Endothelial cell of umbilical vein (primary cell): ENCODE measurements at regions not wholly inside any gene's neighbourhood (a gene's known extent, or its start where the extent isn't known, plus 50 kb on each side); places are given as distances from the start of the nearest gene placed in this dataset.

Experiments used
- BruUV-seq: library from RNA; stranded (reverse); fragments of 400-500 nt; replicated peaks from 2 replicates; lab custom pipeline; 2021; lab: Mats Ljungman, UMichigan
- CTCF ChIA-PET: fragments of 300-600, 350-600 bp; sonication (Branson Sonifier 250); formaldehyde crosslinking; loops from one replicate; lab custom pipeline; 2021; ENCODE audit warnings: antibody characterized with exemption, inconsistent platforms; lab: Charles Lee
- POLR2A ChIA-PET: fragments of 300-600, 350-600 bp; sonication (Branson Sonifier 250); formaldehyde crosslinking; loops from one replicate; lab custom pipeline; 2021; ENCODE audit warnings: antibody characterized with exemption, inconsistent platforms; lab: Charles Lee
- DNase-seq: peaks from one replicate; pipeline ENCODE4 v3.0.0-alpha.2; 2011; ENCODE audit warnings: low read depth, low spot score
- FAIRE-seq: peaks from 2 replicates; lab custom pipeline; 2011; peaks lifted over from hg19 to GRCh38; lab: Jason Lieb, UNC
- H2AFZ ChIP-seq: 2 replicates; pipeline ENCODE4 v1.6.0; 2012; ENCODE audit warnings: low read depth, low read length, control low read depth, inconsistent platforms
- H3K27ac ChIP-seq: 2 replicates; pipeline ENCODE4 v1.5.1; 2011; ENCODE audit warnings: low read depth, mild to moderate bottlenecking, control low read depth, low read length, moderate library complexity; ENCODE audit not compliant: insufficient read depth
- H3K27me3 ChIP-seq, 2 experiments: 2 replicates each; pipeline versions ENCODE4 v1.6.0 to v1.6.1; 2011; ENCODE audit warnings: low read length in 2 of 2, mixed read lengths in 1 of 2; ENCODE audit not compliant: control insufficient read depth in 2 of 2, insufficient read depth in 2 of 2
- H3K36me3 ChIP-seq, 2 experiments: 2 replicates in 1 of 2; 3 replicates in 1 of 2; pipeline ENCODE4 v1.5.1; 2011; ENCODE audit warnings: low read length in 2 of 2, mild to moderate bottlenecking in 1 of 2, moderate library complexity in 1 of 2; ENCODE audit not compliant: control insufficient read depth in 2 of 2, insufficient read depth in 2 of 2; ENCODE audit errors: extremely low read depth in 1 of 2
- H3K4me1 ChIP-seq: 3 replicates; pipeline ENCODE4 v1.5.1; 2011; ENCODE audit warnings: mild to moderate bottlenecking, low read length; ENCODE audit not compliant: control insufficient read depth, insufficient read depth; ENCODE audit errors: extremely low read depth
- H3K4me2 ChIP-seq: 2 replicates; pipeline ENCODE4 v1.6.1; 2011; ENCODE audit warnings: low read length, control low read depth, mixed read lengths; ENCODE audit not compliant: insufficient read depth
- H3K4me3 ChIP-seq, 3 experiments: fragments of 200-600 bp in 1 of 3; sonication (generic), shearing (Covaris generic) in 1 of 3; replicated peaks in 1 of 3; 2 replicates each; pipeline ENCODE4 v1.5.1; 2011 to 2016; ENCODE audit warnings: control low read depth in 3 of 3, low read length in 3 of 3, mild to moderate bottlenecking in 2 of 3, inconsistent platforms in 1 of 3, low read depth in 1 of 3, moderate library complexity in 1 of 3; ENCODE audit not compliant: insufficient read depth in 1 of 3
- H3K79me2 ChIP-seq: 2 replicates; pipeline ENCODE4 v1.6.0; 2012; ENCODE audit warnings: low read length, inconsistent platforms; ENCODE audit not compliant: control insufficient read depth, insufficient read depth
- H3K9ac ChIP-seq: replicated peaks from 2 replicates; pipeline ENCODE3; 2011; ENCODE audit warnings: low read length, control low read depth; ENCODE audit not compliant: insufficient read depth; ENCODE audit errors: extremely low read depth
- H3K9me1 ChIP-seq: replicated peaks from 3 replicates; pipeline ENCODE4 v1.6.0; 2011; ENCODE audit warnings: mild to moderate bottlenecking, low read length; ENCODE audit not compliant: control insufficient read depth, insufficient read depth; ENCODE audit errors: extremely low read depth
- H3K9me3 ChIP-seq: replicated peaks from 2 replicates; pipeline ENCODE4 v1.5.1; 2012; ENCODE audit warnings: low read length, inconsistent platforms; ENCODE audit not compliant: control insufficient read depth, insufficient read depth
- H4K20me1 ChIP-seq: replicated peaks from 2 replicates; pipeline ENCODE3; 2011; ENCODE audit warnings: mild to moderate bottlenecking, low read length; ENCODE audit not compliant: control insufficient read depth, insufficient read depth; ENCODE audit errors: extremely low read depth
- EZH2 ChIP-seq: IDR thresholded peaks from 2 replicates; pipeline ENCODE4 v1.6.1; 2012; ENCODE audit warnings: borderline replicate concordance, low read depth, mild to moderate bottlenecking, moderate library complexity, low read length, inconsistent platforms; ENCODE audit not compliant: severe bottlenecking
- FOS ChIP-seq: IDR thresholded peaks from 2 replicates; pipeline ENCODE4 v1.6.1; 2011; ENCODE audit warnings: mild to moderate bottlenecking, low read length, moderate library complexity, borderline replicate concordance; ENCODE audit not compliant: insufficient read depth
- GATA2 ChIP-seq: IDR thresholded peaks from 2 replicates; pipeline ENCODE4 v1.7.0; 2011; ENCODE audit warnings: low read depth, mild to moderate bottlenecking, moderate library complexity, mixed read lengths, low read length; ENCODE audit not compliant: insufficient read length, insufficient read depth
- JUN ChIP-seq: IDR thresholded peaks from 2 replicates; pipeline ENCODE4 v1.6.1; 2011; ENCODE audit warnings: borderline replicate concordance, low read depth; ENCODE audit not compliant: insufficient read length, insufficient read depth
- MAX ChIP-seq: IDR thresholded peaks from 2 replicates; pipeline ENCODE4 v1.6.1; 2011; ENCODE audit not compliant: insufficient read depth, insufficient read length
- POLR2A ChIP-seq: IDR thresholded peaks from 2 replicates; pipeline ENCODE4 v1.6.1; 2012; ENCODE audit warnings: low read depth, mild to moderate bottlenecking, control low read depth, low read length
- POLR2AphosphoS5 ChIP-seq: IDR thresholded peaks from 2 replicates; pipeline ENCODE4 v1.6.1; 2012; ENCODE audit warnings: low read depth, mild to moderate bottlenecking, control low read depth, low read length, moderate library complexity; ENCODE audit not compliant: insufficient read depth
- dilution Hi-C: fragments of 300-500 bp; cut with MboI; formaldehyde crosslinking; loops from one replicate; pipeline ENCODE4 v1.15.0; 2019; ENCODE audit warnings: low sequenced_read_pairs; ENCODE audit not compliant: extremely low pct_ligation_motif_present
- intact Hi-C: fragments of 100-400 bp; cut with micrococcal nuclease; formaldehyde crosslinking; loops from one replicate; pipeline ENCODE4 v1.10.0; 2022
- TF ChIP-seq, protein P1 (sequence below), 2 donors: IDR thresholded peaks; 1 replicate in 1 of 2; 2 replicates in 1 of 2; pipeline ENCODE4 v1.5.1; 2011; ENCODE audit warnings: low read length in 2 of 2, mild to moderate bottlenecking in 2 of 2, moderate library complexity in 2 of 2, control low read depth in 1 of 2, inconsistent platforms in 1 of 2, low read depth in 1 of 2; ENCODE audit not compliant: insufficient read depth in 1 of 2; ENCODE audit errors: extremely low read depth in 1 of 2

GRCh38 chrX:1097328-1097727 is 115.1 kb downstream of the CRLF2 start:
- no TSS peak for BruUV-seq
- H2AFZ ChIP-seq: no peak overlapping the region
- CTCF ChIA-PET: no interaction called here
- no peak overlapping the region for H3K4me2 ChIP-seq
- POLR2A ChIA-PET: no interaction called here
- H3K9me1 ChIP-seq: no peaks in the 10 kb centered on the region
- no peaks in the 10 kb centered on the region for H4K20me1 ChIP-seq
- H3K79me2 ChIP-seq: no peaks in the 10 kb centered on the region
- no peak for TF ChIP-seq EZH2
- no peak for TF ChIP-seq FOS
- peaks cover 6% of the 10 kb centered on the region for H3K9me3 ChIP-seq
- H3K27me3 ChIP-seq: no peaks in the 10 kb centered on the region
- no peak overlapping the region for H3K4me3 ChIP-seq
- no peak for DNase-seq
- no peak overlapping the region for H3K9ac ChIP-seq
- no peaks in the 10 kb centered on the region for H3K36me3 ChIP-seq
- dilution Hi-C loops: no loop called here
- H3K27ac ChIP-seq: no peak overlapping the region
- no peaks in the 10 kb centered on the region for H3K4me1 ChIP-seq
- FAIRE-seq: no peak
- intact Hi-C loops: no loop called here

DNA sequence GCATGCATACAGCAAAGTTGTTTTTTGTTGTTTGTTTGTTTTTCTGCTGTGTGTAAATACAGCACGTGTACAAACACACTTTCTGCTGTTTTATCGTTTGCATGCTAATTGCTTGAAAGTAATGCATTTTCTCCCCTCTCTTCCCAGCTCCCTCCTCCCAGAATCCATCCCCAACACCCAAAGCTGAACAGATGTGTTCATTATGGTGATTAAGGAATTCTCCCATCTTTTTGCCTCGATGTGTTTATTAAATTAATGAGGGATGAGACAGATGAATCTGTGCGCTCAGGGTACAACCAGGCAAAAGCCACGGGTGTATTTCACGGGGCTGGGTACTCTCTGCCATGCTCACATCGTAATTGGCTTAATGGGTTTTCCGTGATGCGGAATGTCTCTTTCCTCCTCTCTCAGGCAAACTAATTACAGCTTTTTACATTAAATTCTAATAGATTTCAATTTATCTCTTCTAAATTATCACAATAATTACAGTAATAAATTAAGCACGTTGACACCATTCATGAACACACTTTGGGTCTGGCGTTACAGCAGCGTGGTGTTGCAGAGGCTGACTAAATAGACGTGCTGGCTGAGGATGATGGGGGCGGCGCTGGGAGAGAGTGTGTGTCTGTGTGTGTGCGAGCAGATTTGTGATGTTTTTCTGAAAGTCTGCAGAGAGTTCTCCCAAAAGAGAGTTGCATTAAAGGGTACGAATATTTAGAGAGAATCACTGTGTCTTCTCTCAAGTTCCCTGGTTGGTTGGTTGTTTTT is 117.7 kb downstream of the CRLF2 start:
- DNase-seq (no peak), FAIRE-seq (no peak)
- H3K4me2 ChIP-seq: no peak overlapping the region
- no peak overlapping the region for H2AFZ ChIP-seq
- no peak overlapping the region for H3K9ac ChIP-seq
- no peaks in the 10 kb centered on the region for H3K27me3 ChIP-seq
- peaks cover 7% of the 10 kb centered on the region for H3K9me3 ChIP-seq
- no peak overlapping the region for H3K4me3 ChIP-seq
- dilution Hi-C loops (no loop called here), intact Hi-C loops (no loop called here)
- no peaks in the 10 kb centered on the region for H3K4me1 ChIP-seq
- ChIA-PET CTCF (no interaction called here), POLR2A (no interaction called here)
- H3K79me2 ChIP-seq: no peaks in the 10 kb centered on the region
- H3K27ac ChIP-seq: no peak overlapping the region
- TF ChIP-seq MAX (no peak), FOS (no peak), POLR2A (no peak), JUN (no peak), POLR2AphosphoS5 (no peak), EZH2 (no peak), GATA2 (no peak)
- TF ChIP-seq, protein P1, sequence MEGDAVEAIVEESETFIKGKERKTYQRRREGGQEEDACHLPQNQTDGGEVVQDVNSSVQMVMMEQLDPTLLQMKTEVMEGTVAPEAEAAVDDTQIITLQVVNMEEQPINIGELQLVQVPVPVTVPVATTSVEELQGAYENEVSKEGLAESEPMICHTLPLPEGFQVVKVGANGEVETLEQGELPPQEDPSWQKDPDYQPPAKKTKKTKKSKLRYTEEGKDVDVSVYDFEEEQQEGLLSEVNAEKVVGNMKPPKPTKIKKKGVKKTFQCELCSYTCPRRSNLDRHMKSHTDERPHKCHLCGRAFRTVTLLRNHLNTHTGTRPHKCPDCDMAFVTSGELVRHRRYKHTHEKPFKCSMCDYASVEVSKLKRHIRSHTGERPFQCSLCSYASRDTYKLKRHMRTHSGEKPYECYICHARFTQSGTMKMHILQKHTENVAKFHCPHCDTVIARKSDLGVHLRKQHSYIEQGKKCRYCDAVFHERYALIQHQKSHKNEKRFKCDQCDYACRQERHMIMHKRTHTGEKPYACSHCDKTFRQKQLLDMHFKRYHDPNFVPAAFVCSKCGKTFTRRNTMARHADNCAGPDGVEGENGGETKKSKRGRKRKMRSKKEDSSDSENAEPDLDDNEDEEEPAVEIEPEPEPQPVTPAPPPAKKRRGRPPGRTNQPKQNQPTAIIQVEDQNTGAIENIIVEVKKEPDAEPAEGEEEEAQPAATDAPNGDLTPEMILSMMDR (IDR thresholded peaks at IDR 0.05; ENCODE audit: extremely low read depth in 1 of 2, insufficient read depth in 1 of 2, low read depth in 1 of 2, low read length in 2 of 2): no peak
- H3K36me3 ChIP-seq: no peaks in the 10 kb centered on the region
- no peaks in the 10 kb centered on the region for H3K9me1 ChIP-seq
- BruUV-seq: no TSS peak
- H4K20me1 ChIP-seq: no peaks in the 10 kb centered on the region
